ENCODE measurements at regions not wholly inside any gene's neighbourhood (a gene's known extent, or its start where the extent isn't known, plus 50 kb on each side); places are given as distances from the start of the nearest gene placed in this dataset.

- DNase-seq (ENCODE audit: low read depth, low spot score): no peak
Measured at GRCh38 chr13:33945477-33945876, 127.5 kb downstream of the RFC3 start.

- DNase-seq (ENCODE audit: low read depth, low spot score): no peak
Measured at GRCh38 chr13:33953203-33953602, 135.3 kb downstream of the RFC3 start.

- no peak for DNase-seq (ENCODE audit: low read depth, low spot score)
Measured at GRCh38 chr13:33953781-33954180, 135.8 kb downstream of the RFC3 start.

GRCh38 chr13:33956346-33956745 lies 138.4 kb downstream of the RFC3 start:
- DNase-seq (ENCODE audit: low read depth, low spot score): no peak

DNA sequence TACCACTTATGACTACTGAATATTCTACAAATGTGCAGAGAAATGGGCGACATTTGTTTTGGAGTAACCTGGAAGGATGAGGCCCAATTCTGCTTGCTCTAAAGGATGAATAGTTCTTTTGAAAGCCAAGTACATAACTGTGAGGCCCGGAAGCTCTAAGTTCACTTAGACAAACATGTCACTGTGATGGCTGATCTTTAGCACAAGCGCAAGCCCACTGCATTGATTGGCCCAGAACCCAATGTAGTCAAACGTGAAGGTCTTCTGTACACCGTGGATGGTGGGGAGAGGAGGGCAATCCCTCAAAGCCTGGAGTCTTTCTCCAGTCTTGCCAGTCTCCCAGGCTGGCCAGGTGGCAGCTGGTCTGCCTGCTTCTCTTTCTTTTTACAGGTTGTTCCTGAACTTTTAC lies 139.6 kb downstream of the RFC3 start:
- DNase-seq (ENCODE audit: low read depth, low spot score): no peak

DNA sequence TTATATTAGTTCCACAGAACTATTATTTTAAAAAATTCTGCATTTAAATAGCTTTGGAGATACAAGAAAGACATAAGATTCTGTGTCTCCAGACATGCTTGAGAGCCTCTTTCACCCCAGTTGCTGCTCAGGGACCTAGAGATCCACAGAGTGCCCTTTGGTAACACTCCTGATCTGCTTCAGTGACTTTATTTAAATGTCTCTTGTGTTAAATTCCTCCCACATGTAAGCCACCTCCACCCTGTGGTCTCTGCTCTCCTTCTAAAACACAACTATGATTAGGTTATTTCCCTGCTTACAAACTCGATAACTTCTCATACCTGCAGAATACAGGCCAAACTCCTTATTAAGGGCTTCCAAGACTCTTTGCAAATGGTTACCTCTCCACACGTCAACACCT lies 141.0 kb downstream of the RFC3 start:
- DNase-seq (ENCODE audit: low read depth, low spot score): no peak

GRCh38 chr13:33963134-33963533 lies 145.2 kb downstream of the RFC3 start:
- no peak for DNase-seq (ENCODE audit: low read depth, low spot score)

DNA sequence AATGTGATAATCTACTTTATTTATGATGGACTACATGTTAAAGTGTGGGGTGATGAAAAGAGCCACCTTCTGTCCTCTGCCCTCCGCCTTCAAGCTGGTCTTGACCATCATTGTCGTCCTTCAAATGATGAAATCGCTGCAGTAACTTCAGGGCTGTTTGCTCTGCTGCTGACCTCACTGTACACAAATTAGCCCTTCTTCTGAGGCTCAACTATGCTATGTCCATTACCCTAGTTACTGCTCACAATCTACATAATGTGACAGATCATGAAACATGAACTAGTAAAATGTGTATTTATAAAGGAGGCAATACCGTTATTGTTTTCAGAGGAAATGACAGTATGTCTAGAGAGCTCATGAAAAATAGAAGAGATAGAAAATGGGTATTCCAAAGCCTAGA lies 145.9 kb downstream of the RFC3 start:
- no peak for DNase-seq (ENCODE audit: low read depth, low spot score)

DNA sequence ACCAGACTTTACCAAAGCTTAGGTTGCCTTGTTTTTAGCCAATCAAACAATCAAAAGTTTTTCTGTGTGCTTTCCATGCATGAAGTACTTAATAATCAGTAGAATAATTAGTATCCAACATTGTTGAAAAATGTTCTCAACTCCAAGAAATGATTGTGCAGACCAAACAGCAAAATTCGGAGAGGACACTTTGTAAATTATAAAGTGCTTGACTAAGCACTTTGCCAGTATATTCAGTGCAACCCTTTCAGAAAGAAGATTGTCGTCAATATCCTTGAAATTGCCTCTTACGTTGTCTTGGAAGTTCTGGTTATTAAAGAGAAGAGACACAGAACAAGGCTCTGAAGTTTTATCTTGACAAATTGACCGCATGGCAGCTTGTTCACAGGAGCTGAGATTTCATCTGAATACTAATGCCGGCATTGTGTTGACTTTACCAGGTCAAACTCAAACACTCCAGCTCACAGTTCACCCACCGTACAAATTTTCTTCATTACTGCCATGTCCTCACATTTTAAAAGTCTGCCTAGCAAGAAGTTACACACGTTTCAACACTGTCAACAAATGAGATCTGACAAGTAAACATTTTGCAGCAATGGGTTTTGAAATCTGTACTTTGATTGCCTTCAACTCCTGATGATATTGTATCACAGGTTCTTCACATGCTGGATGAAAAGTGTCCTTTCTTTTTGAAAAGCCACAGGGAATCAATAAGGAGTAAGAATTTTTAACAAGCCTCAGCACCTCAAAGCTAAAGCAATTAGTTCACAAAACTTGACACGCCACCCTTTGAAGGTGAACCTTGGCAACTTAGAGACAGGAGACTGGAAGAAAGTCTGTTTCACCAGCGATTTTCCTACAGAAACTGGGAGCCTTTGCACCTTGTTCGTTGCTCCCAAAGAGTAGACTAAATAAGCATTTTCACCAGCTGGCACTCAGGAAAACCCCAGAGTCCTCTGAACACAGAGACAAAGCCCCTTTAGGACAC lies 150.9 kb downstream of the RFC3 start:
- no peak for DNase-seq (ENCODE audit: low read depth, low spot score)

DNA sequence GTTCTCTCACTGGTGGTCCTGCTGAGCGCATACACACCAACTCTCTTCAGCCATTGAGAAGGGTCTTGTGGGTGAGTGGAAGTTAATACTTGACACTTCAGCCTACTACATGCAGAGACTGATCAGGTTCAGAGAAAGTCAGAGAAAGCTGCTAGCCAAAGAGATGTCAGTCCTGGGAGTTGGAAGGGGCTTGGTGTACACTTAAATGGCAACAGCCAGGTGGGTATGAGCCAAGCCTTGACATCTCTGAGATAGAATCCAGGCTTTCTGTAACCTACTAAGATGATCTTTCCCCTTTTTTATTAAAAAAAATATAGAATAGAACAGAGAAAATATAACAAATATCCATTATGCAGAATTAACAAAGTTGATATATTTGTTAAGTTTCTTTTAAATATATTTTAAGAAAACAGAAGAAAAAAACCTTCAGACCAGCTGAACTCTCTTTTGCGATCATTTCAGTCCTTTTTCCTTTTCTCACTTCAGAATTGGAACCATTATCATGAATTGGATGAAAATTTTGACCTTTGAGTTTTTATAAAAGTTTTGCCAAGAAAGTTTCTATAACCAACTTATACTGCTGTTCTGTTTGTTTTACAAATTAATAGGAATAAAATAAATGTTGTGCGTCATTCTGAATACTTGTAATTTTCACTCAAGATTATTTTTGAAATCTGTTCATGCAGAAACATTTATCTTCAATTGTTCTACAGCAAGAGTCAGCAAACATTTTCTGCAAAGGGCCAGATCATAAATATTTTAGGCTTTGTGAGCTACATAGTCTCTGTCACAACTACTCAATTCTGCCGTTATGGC lies 153.0 kb downstream of the RFC3 start:
- no peak for DNase-seq (ENCODE audit: low read depth, low spot score)

GRCh38 chr13:33971562-33971819 lies 153.5 kb downstream of the RFC3 start:
- no peak for DNase-seq (ENCODE audit: low read depth, low spot score)

- no peak for DNase-seq (ENCODE audit: low read depth, low spot score)
Measured at GRCh38 chr13:33973194-33973593, 155.2 kb downstream of the RFC3 start.

DNA sequence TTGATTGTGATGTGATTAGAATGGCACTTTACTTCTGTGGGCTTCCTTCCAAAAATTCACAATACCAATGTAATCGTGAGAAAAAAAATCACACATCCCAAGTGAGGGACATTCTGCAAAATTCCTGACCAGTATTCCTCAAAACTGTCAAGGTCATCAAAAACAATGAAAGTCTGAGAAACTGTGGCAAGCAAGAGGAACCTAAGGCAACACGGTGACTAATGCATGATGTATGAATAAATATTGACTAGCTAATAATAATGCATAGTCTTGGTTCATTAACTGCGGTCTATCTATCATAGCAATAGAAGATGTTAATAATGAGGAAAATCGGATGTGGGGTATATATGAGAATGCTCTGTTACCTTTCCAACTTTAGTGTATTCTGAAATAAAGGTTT lies 159.0 kb downstream of the RFC3 start:
- DNase-seq (ENCODE audit: low read depth, low spot score): no peak

- no peak for DNase-seq (ENCODE audit: low read depth, low spot score)
Measured at GRCh38 chr13:33978653-33979052, 160.7 kb downstream of the RFC3 start.

DNA sequence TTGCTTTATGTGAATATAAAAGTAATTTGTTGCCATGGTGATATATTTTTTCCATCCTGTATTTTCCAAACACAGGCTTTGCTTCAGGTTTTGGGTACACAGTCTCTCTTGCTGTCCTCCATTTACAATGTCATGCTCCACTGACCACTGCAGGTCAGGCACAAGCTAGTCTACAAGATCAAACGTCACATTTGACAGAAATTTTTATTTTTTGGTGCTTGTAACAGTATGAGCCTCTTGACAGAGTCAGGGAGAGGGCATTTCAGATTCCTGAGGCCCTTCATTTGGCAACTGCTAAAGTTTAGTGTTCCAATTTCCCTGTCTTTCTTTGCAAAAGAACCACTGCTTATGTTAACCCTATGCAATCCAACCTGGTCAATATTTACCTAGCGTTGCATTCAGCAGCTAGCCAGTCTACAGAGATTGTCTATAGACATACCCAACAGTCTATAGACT lies 175.0 kb downstream of the RFC3 start:
- DNase-seq (ENCODE audit: low read depth, low spot score): no peak

- DNase-seq (ENCODE audit: low read depth, low spot score): no peak
Measured at GRCh38 chr13:33994198-33994597, 176.2 kb downstream of the RFC3 start.

- DNase-seq (ENCODE audit: low read depth, low spot score): no peak
Measured at GRCh38 chr13:33994826-33995502, 177.0 kb downstream of the RFC3 start.

GRCh38 chr13:33996636-33997035 lies 178.7 kb downstream of the RFC3 start:
- no peak for DNase-seq (ENCODE audit: low read depth, low spot score)

DNA sequence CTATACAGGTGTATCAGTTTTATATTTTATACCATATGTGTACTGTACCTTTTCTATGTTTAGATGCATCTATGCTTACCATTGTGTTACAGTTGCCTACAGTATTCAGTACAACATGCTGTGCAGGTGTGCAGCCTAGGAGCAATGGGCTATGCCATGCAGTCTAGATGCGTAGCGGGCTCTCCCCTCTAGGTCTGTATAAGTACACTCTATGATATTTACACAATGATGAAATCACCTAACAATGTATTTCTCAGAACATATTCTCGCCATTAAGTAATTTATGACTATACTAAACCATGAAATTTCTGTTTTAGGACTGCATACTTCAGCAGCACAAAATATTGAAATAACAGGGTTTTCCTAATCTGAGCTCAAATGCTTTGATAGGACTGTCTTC lies 179.6 kb downstream of the RFC3 start:
- no peak for DNase-seq (ENCODE audit: low read depth, low spot score)

- DNase-seq (ENCODE audit: low read depth, low spot score): no peak
Measured at GRCh38 chr13:33999811-34000605, 182.1 kb downstream of the RFC3 start.

- DNase-seq (ENCODE audit: low read depth, low spot score): no peak
Measured at GRCh38 chr13:34000955-34001354, 183.0 kb downstream of the RFC3 start.
